Femur (tissue), 1 donor: ENCODE measurements at regions not wholly inside any gene's neighbourhood (a gene's known extent, or its start where the extent isn't known, plus 50 kb on each side); places are given as distances from the start of the nearest gene placed in this dataset.

Experiments used
- DNase-seq: peaks from one replicate; pipeline ENCODE4 v3.0.0-alpha.2; 2017

DNA sequence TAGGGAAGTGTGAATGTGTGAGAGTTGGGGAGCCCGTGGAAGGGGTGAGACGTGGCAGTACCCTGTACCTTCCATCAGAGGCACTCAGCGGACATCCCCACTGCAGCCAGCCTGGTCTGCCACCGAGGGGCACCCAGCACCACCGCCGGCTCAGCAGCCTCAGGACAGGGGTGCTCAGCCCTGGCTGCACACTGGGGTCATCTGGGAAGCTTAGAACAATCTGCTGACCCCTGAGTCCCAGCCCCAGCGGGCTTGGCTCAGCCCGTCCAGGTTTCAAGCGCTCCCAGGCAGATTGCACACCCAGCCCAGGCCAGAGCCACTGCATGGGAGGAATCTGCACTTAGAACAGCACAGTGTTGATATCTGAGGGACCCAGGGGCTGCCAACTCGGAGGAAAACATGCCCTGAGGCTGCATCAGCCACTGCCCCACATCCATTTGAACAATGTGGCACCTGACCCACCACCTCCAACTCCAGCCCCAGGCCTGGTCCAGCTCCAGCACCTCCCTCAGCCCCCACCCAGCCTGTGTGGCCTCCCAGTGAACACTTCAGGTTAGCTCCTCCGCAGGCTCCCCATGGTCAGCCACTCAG, 147.1 kb upstream of the OTOS start:
- no peak for DNase-seq

- no peak for DNase-seq
Observed at GRCh38 chr2:240288087-240288521, 147.4 kb upstream of the GPC1 start.

GRCh38 chr2:240289701-240290431, 145.6 kb upstream of the GPC1 start:
- no peak for DNase-seq

DNA sequence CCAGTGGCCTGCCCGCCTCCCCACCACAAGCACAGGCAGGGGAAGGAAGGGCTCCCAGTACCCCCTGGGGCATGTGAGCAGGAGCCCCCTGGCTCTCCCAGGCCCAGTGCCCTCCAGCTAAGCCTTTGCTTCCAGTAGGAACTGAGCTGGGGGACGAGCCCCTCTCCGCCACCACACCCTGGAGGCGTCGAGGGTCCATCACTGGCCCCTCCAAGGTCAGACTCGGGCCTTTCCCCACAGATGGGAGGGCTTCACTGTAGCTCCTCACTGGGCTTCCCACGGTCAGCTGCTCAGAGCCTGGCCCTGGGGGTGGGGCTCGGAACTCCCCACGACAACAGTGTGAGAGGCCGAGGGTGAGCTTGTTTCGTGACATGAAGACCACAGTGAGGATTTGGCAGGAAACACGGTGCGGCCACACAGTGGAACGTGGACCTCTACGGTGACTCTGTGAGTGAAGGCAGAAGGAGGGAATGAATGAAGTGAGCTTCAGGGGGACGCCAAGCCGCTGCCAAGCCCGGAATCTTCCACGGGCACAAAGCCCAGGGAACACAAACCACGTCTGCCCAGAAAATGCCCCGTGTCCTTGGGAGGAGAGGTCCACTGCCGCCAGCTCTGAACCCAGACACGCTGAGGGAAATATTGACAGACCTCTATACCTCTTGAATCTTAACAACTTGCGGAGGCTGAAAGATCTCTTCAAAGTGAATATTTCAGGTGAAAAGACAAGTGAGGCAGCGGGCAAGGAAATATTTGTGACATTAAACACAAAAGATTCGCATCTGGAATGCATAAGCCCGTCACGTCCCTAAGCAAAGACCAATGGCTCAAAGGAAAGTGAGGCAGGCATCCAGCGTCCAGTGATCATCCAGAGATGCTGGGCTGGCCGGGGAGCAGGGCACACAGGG, 144.8 kb upstream of the GPC1 start:
- no peak for DNase-seq

DNA sequence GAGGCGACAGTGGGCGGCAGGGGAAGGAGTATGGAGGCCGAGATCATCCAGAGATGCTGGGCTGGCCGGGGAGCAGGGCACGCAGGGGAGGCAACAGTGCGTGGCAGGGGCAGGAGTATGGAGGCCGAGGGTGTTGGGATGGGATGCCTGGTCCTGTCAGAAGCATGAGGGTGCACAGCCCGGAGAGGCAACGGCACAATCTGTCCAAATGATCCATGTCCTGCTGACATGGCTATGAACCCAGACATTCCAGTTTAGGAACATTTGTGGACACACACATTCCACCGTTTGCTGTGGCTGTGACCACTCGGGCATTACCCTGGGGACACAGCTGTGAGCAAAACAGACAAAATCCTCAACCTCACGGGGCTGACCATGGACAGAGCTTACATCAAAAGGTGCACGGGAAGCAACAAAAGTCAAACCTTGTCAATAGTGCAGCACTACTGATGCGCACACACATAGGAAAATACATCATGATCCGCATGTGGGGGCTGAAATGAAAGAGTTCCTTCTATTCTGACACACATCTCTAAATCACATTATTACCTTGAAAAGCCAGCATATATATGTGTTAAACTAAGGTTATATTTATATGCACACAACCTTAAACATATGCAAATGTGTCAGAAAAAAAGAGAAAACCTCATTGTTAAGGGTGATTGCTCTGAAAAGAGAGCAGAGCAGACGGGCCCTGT, 144.0 kb upstream of the GPC1 start:
- no peak for DNase-seq

DNA sequence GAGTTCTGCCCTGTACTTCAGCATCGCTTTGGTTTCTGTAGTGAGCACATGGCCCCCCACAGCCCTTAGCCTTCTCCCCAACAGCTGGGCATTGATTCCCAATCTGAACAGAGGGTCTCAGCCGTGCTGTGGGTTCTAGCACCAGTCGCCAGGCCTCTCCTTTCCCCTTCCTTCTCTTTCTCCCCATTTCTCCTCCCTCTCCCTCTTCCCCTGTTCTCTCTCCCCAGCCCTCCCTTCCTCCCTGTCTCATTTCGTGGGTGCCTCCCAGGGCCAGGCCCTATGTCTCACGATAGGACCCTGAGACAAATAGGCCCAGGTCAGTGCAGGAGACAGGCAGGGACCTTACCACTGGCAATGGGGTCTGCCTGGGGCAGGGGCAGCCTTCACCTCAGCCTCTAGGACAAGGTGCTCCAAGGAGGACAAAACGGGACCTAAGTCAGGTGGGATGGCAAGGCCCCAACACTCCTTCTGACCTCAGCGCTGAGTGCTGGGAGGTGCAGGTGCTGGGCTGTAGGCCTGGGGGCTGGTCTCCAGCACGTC, 143.4 kb upstream of the GPC1 start:
- DNase-seq, result no peak

GRCh38 chr2:240292619-240293525, 142.6 kb upstream of the GPC1 start:
- no peak for DNase-seq

GRCh38 chr2:240293557-240294461, 141.7 kb upstream of the GPC1 start:
- peak; percentile 73 for DNase-seq

- DNase-seq, result no peak
Observed at GRCh38 chr2:240294514-240294913, 140.9 kb upstream of the GPC1 start.

DNA sequence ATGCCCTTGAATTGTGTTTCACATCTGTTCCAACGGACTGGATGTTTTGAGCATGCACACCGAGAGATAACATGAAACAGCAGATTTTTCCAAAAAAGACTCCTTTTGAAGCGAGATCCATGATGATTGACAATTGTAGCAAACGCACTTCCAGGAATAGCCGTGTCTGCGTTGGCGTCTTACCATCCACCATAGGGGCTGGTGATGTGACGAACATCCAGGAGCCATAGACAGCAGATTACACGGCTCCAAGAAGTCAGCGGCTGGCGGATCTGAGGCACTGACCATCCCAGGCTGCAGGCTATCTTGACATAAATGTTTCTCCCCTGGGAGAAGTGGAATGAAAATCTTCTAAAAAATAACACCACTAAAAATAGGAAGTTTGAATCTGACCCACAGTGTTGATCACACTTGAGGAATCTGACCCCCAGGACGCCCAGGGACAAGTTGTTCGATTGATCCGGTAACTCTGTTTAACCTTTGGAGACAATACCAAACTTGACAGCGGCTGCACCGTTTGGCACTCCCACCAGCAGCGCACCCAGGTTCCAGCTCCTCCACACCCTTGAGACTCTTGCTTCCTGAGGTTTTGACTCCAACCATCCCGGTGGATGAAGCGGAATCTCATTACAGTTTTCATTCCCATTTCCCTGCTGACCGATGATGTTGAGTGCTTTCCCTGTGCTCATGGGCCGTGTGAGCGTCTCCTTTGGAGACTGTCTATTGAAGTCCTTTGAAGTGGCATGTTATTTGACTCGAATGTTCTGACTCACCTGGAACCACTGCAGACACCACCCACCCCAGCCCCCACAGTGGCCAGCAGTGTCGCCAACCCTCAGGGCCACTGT, 140.0 kb upstream of the GPC1 start:
- DNase-seq, result no peak

DNA sequence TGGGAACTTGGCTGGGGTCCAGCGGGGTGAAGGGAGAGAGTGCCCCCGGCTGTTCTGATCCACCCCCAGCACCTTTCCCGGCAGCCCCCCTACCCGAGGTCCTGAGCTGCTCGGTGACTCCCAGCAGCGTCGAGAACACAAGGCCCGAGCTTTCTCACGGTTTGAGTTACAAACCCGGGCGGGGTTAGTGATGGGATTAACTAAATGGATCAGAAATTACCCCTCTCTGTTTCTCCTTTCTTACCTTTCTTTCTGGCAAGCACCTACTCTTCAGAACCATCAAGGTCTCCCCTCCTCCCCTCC, 139.4 kb upstream of the GPC1 start:
- no peak for DNase-seq

- DNase-seq, result no peak
Observed at GRCh38 chr2:240296476-240297255, 138.8 kb upstream of the GPC1 start.

DNA sequence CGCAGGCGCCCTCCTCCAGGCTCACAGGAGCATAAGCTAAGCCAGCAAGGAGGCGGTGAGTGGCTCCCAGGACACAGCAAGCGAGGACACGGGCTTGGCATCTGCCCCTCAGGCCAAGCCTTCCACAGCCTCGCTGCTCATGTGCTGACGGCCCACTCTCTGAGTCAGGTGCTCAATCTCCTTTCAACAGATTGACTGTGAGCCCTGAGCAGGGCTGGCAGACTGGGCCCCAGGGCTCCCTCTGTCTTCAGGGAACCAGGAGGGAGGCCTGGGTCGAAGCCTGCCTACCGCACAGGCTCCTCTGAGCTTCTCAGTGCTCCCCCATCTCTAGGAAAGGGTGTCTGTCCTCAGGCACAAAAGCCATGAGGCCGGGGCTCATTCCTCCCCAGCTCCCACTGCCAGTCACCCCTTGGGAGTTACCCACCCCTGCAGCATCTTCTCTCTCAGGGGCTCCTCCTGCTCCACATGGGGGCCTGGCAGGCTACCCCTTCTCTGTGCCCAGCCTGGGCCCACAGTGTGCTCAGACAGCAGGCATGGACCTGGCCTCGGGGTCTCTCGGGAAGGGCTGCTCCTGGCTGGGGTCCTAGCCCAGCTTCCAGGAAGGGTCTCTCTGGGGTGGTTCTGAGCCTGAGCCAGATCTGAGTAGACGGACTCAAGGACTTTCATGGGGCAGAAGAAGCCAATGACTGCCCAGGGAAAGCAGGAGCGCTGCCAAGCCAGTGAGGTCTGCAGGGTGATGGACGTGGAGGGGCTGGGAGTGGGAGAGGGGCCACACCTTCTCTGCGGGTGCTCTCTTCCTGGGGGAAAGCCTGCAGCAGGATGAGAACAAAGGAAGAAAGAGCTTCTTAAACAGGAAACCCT, 138.0 kb upstream of the GPC1 start:
- no peak for DNase-seq

DNA sequence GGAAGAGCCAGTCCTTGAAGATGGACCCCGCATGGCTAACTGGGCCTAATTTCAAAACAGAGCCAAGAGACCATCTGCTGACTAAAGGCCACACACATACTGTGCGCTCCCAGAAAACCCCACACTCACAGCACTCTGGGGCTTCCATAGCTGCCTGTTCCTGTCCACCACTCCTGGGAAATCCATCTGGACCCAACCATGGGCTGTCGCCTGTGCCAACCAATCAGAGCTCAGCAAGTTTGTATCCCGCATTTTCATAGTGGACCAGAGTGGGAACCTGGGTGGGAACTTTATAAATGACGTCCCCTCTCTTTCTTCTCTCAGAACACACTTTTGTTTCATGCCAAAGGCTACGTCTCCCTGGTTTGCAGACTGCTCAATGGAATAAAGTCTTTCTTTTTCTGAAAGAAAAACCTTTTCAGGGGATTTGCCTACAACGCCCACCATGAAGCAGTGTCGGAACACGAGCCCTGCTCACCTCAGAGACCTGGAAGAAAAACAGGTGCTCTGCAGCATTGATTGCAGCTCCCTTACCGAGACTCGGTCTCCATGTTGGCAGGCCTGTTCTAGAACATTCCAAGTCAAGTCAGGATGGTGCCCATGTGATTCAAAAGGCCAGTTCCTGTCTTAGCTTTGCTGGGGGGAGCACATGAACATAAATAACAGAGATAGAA, 137.2 kb upstream of the GPC1 start:
- DNase-seq, result no peak

DNA sequence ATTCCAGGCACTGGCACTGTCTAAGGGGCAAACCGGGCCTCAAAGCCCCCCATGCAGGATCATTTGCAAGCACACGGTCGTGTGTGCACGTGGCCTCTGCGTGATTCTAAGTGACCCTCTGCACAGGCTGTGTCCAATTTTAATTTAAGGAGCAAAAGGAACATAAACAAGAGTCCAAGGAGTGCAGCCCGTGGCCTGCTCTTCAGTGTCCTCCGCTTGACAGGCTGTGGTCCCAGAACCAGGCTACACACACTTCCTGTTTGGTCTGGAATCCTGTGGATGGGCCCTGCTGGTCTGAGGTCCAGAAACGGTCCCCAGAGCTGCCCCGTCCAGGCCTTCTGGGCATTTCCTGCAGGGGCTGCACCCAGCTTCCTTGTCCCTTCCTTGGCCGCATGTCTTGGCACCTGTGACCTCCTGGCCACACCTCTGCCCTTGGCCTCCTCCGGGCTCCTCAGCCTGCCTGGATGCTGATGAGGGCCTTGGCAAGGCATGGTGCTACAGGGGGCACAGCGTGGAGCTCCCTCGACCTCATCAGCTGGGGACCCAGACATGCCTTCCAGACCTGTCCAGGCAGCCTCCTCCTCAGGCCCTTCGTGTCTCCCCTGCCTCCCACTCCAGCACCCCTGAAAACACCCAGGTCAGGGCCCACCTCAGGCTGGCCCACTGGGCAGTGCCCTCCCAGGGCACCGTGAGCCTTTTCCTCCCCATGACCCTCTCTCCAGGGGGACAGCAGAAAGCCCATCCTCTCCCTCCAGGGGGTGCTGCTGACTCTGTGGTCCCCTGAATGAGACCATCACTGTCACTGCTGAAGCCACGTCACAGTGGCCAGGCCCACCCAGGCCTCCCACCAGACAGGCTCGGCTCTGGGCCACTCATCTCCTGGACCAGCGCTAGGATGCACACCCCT, 136.4 kb upstream of the GPC1 start:
- DNase-seq, result no peak

DNA sequence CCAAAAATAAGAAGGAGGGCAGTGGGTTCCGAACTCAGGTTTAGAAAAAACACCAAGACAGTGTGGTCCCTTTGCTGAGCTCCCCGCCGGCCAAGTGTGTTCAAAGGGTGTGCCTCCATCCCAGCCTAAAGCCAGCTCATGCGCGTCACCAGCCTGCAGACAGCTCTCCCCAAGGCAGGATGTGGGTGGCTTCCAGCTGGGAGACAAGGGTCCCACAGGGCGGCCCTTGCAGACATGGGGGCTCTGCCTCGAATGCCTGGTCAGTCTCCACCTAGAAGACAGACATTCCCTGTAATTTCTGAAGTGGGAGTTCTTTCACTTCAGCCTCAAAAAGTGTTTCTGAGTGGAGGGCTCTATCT, 135.8 kb upstream of the GPC1 start:
- DNase-seq, result no peak
